HG03571 (cell line): ENCODE measurements at regions not wholly inside any gene's neighbourhood (a gene's known extent, or its start where the extent isn't known, plus 50 kb on each side); places are given as distances from the start of the nearest gene placed in this dataset.

Experiments
- ATAC-seq: cut with Tn5 transposase; IDR thresholded peaks from one replicate; pipeline ENCODE4 v1.9.1; 2021; ENCODE audit not compliant: unreplicated experiment

DNA sequence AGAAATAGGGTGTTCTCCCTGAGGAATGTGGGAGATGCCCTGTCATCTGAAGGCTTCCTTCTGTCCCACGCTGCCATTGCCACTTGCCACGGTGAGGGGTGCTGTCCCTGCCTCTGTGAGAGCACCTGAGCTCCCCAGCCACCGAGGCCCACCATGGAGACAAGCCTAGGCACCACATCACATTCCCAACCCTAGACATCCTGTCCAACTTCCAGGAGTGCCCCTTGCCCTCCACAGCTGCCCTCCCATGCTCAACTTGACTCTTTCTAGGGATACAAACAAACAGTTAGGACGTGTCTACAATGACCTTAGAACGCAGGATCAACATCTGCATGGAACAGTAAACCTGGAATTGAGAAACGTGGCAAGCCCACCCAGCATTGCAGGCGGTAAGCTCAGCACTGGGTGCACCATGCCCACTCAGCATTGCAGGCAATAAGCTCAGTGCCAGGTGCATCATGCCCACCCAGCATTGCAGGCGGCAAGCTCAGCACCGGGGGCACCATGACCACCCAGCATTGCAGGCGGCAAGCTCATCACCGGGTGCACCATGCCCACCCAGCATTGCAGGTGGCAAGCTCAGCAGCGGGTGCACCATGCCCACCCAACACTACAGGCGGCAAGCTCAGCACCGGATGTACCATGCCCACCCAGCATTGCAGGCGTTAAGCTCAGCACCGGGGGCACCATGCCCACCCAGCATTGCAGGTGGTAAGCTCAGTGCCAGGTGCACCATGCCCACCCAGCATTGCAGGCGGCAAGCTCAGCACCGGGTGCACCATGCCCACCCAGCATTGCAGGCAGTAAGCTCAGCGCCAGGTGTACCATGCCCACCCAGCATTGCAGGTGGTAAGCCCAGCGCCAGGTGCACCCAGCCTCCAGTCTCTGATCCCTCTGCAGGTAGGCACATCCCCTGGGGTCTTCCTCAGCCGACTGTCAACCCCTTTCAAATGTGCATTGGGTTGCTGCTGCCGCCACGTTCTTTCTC, 1463.9 kb downstream of the TBC1D22A start:
- no peak for ATAC-seq

DNA sequence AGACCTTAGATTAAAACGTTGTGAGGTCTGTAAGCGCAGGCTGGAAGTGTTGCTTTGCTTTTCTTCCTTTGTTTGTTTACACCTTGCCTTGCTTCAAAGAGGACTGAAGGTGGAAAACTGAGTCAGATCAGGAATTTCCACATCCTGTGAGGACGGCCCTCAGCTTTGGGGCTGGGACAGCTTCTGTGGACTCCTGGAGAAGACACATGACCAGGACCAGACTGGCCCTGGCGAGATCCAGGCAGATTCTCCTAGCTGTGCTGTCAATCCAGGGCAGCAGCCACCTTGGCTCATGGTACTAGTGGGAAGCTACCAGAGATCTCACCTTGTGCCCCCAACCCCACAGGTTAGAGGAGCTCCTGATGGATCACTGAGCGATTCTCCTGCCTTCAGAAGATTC, 1461.9 kb downstream of the TBC1D22A start:
- ATAC-seq: no peak

DNA sequence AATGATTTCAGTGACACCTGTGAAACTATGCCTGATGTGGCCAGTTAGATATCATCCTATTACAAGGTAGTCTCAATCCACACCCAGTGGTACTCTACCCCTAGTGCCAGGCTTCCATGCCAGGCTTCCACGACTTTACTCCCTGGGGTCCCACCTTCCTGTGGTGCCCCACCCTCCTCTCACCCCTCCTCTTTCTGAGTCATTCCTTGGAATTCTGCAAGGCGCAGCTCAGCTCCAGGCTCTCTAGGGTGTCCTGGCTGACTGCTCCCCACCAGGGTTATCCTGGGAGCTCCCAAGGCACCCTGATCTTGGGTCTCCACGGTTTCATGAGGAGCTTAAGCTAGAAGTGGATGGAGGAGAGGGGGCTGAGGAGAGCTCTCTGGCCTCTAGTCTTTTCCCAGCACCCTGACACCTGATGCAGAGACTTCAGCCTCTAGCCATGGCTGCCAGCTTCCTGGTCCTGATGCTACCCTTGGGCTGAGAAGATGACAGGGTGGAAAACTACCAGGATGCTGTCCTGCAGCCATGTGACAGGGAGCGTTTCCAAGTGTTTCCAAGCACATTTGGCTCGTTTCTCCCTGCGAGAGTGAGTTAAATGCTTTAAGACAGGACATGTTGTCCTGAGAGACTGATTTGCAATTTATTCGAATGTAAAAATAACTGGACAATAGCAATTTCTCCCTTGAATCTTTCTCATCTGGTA, 1461.2 kb downstream of the TBC1D22A start:
- no peak for ATAC-seq

DNA sequence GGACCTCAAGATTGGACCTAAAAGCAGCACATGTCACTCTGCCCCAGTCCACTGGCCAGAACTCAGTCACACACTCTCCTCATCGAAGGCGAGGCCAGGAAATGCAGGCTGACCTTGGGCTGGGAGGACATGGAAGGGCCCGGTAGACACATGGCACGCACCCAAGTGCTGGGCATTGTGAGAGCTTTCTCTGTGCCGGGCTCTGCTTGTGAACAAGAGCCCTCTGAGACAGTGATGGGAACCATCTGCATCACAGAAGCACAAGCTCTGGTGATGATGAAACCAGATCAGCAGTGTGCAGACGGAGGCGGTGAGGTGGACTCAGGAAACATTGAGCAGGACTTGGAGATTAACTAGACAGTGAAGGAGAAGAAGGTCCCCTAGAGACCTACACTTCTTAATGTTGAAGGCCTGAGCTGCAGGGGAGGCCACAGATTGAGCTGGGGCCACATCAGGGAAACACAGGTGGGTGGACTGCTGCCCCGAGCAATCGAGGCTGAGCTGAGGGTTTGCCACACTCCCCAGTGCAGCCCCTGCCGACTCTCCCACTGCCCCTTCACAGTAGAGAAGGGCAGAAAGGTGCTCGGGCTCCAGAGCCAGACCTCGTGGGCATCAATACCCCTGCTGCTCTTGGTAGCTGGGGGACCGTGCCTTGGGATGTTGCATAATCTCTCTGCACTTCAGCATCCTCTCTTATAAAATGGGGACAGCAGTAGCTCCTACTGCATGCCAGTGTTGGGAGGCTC, 1460.5 kb downstream of the TBC1D22A start:
- ATAC-seq: no peak

DNA sequence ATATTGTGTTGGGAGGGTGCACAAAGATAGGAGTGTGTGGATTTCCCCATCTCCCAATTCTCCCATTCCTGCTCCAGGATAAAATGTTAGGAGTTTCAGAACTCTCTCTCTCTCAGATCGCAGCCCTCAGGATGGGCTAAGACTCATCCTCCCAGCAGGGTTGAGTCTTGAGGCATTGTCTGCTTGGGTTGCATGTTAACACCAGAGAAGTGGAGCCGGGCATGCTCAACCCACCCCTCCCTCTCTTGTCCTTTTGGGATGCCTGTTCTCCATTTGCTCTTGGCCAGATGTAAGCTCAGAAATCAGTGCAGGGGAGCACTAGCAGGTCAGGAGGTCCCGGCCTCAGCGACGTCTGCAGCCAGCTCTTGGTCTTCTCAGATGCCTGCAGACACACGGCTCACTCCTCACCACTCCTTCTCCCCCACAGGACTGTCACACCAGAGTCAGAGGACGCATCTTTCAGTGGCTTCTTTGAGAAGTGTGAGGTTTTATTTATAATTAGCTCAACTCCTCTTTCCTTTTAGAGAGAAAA, 1456.5 kb downstream of the TBC1D22A start:
- ATAC-seq: no peak

DNA sequence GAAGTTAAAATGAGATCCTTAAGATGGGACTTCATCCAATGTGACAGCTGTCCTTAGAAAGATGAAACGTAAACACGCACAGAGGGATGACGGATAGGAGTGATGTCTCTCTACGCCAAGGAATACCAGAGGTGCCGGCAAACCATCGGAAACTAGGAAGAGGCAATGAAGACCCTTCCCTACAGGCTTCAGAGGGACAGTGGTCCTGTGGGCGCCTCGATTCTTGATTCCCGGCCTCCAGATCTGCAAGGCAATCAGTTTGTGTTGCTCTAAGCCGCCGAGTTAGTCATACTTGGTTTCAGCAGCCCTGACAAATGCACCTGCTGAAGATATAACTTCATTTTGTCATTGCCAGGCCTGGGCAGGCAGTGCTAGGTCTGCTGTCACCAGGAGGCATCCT, 1455.1 kb downstream of the TBC1D22A start:
- ATAC-seq: no peak

DNA sequence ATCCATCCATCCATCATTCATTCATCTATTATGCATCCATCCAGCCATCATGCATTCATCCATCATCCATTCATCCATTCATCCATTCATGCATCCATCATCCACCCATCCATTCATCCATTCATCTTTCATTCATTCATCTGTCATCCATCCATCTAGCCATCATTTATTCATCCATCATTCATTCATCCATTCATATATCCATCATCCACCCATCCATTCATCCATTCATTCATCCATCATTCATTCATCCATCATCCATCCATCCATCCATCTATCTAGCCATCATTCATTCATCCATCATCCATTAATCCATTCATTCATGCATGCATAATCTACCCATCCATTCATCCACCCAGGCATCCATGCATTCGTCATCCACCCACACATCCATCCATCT, 1450.3 kb downstream of the TBC1D22A start:
- no peak for ATAC-seq

DNA sequence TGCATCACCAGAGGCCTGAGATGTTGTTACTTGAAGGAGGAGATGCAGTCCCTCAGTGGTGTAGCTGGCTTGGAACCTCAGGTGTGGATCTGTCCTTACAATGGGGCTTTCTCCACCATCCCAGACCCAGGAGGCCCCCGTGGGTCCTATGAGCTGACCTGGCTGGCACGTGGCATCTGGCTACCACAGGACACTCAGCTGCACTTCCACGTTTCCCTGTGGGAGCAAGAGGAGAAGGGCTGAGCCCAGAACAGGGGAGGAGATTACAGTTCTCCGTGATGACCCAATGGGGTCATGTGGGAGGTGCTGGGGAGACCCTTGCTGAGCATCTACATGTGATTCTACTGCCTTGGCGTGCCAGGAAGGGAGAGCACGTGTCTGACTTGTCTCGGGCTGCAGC, 1448.4 kb downstream of the TBC1D22A start:
- ATAC-seq: no peak

DNA sequence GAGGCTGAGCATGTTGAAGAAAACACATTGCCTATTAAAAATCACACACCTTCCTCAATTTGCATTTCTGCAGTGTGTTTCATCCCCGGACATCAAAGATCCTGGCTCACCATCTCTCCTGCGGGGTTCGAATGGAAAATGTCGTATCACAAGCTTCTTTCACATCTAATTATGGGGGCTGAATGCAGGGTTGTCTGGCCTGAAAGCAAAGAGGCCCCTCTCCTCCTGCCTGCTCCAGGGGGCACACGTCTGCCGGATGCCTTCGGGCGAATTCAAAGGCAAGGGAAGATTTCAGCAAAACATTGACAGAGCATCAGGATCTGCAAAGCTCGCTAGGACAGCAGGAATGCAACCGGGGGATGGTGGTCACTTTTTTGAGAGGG, 1447.7 kb downstream of the TBC1D22A start:
- no peak for ATAC-seq

DNA sequence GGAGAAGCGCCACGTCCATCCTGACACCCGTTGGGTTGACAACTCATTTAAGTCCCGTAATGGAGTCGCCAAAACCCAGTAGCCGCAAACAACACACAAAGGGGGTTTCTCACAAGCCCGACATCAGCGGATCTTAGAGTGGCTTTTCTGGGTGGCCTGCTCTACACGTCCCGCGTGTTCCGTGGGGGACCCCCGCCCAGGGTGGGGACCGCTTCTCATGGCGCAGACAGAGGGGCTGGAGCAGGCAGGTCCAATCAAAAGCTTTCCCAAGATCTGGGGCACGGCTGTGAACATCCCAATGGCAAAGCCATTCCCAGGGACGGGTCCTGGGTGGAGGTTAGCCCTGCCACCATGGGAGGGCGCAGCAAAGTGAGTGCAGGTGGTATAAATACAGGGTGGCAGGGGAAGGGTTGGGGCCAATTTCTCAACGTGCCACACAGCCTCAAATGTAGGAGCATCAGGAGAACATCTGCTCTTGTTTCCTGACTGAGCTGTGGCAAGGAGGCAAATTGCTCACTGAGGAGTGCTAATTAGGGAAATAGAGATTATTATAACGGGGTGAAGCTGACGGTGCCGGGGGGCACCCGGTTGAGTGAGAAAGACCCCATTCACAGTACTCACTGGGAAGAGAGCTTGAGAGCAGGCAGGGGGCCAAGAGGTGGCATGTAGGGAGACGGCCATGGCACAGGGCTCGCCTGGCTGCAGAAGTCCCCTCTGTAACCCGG, 1447.2 kb downstream of the TBC1D22A start:
- no peak for ATAC-seq

DNA sequence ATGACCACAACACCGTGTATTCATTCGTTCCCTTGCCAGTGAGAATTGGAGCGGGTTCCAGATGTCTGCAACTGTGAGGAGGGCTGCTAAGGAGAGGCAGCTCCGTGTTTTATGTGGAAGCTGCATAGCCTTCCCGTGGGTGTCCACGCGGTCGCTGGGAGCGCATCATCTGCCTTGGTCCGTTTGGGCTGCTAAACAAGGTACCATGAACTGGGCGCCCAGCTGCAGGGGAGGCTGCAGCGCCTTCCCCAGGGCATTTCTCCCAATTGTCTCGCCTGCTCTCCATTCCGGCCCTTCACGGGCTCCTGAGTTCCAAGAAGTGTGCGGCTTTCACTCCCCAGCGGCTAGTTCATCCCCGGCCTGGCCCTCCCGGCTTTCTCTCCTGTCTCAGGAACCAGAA, 1446.4 kb downstream of the TBC1D22A start:
- no peak for ATAC-seq

DNA sequence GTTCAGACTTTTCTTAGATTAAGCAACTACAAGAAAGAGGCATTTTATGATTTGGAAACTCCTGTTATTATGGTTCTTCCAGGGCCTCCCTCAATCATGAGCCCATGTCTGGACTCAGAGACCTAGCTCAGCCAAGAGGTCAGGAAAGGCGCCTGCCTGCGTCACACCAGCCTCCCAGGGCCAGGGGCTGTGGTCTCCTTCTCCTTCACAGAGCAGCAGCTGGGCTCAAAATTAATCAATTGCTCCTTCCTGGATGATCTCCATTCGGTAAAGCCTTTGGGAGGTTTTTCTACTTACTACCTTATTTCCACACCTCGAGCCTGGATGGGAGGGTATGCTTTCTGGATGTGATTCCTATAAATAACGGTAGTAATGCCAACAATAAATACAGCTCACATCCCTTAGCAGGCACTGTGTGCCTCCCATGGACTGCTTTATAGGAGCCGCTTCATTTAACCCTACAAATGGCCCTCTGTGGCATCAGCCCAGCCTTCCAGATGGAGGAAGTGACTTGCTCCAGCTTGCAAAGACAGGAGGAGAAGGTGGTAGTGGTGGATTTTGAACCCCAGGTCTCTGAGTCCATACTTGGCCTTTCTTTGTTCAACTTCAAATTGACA, 1445.6 kb downstream of the TBC1D22A start:
- no peak for ATAC-seq

DNA sequence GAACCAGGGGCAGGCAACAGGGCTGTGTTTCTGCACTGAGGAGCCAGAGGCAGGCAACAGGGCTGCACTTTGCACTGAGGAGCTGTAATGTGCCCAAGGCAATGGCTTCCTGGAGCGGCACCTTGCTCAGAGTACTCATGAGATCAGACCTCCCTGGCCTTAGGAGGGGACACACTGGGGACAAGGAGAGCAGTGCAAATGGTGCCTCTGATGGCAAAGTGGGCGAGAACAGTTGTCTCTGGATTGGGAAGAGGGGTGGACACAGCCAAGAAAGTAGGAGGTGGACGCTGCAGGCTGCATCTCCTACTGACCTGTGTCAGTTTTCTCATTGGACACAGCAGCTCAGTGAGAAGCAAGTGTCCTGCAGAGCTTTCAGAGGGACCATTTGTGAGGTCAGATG, 1443.3 kb downstream of the TBC1D22A start:
- ATAC-seq: no peak

DNA sequence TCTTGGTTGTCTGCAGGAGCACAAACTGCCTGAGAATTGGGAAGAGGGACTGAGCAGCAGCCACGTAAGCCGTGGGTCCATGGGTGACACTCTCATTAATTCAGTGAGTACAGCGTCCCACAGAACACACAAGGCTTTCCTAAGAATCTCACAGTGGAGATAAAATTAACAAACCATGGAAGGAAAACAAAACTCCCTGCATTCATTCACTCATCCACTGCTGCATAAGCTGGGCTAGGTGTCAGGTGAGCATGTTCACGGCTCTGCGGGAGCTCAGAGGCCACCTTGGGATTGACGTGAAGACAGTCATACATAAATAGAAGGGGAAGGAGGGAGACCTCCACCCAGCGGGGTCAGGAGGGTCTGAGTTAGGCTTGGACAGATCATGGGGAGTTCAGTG, 1442.7 kb downstream of the TBC1D22A start:
- no peak for ATAC-seq

DNA sequence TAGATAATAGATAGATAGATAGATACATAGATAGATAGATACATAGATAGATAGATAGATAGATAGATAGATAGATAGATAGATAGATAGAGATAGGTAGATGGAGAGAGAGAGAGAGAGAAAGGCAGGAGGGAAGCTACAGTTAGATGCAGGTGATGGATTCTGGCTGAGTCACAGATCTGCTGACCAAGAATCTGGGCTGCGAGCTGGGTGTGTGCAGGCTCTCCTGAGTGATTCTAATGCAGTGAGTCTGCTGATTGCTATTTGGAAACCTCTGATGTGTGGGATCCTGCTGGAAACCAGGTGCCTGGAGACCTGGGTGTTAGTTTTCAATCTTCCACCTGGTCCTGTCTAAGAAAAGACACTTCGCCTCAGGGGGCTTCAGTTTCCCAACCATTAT, 1441.8 kb downstream of the TBC1D22A start:
- no peak for ATAC-seq

DNA sequence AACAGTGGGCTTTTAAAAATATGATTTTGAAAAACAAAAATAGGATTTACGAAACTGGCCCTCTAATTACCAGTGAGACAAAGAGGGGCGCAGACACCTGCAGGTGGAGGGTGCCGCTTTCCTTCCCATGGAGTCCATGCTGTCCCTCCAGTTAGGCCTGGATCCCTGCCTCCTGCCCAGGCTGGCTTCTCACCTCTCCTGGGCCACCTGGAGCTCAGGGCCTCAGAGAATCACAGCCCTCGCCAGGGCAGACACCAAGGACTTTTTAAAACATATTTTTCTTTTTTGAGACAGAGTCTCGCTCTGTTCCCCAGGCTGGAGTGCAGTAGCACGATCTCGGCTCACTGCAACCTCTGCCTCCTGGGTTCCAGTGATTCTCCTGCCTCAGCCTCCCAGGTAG, 1437.2 kb downstream of the TBC1D22A start:
- no peak for ATAC-seq

DNA sequence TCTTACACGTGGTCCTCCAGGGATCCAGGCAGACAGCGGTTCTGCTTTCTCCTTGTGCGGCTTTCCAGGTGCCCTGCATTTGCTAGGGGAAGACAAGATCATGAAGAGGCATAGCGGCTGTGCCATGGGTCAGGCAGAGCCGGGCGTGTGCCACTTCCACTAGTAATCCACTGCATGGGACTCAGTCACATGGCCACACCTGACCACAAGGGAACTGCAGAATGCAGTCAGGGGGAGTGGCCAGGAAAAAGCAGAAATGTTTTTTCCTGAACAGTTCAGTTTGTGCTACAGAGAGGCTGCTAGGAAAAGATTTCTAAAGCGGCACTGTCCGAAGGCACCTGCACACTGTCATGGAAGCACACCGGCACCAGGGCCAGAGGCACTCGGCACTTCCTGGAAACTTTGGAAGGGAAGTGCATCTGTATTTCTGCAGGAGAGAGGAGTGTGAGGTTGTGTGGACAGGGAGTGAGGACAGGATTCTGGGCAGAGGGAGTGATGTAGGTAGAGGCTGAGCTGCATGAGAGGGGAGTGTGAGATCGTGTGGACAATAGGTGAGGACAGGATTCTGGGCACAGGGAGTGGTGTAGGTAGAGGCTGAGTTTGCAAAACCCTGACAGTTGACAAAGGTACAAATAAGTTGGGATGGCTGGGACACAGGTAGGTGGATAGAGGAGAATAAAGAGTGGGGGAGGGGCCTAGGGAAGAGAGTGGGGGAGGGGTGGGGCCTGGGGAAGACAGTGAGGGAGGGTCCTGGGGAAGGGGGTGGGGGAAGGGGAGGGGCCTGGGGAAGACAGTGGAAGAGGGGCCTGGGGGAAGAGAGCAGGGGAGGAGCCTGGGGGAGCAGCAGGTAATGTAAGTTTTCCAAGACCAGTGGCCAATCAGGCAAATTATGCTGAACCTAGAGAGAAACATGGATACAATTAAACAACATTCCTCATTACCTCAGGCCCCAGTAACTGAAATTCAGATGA, 1436.3 kb downstream of the TBC1D22A start:
- no peak for ATAC-seq

DNA sequence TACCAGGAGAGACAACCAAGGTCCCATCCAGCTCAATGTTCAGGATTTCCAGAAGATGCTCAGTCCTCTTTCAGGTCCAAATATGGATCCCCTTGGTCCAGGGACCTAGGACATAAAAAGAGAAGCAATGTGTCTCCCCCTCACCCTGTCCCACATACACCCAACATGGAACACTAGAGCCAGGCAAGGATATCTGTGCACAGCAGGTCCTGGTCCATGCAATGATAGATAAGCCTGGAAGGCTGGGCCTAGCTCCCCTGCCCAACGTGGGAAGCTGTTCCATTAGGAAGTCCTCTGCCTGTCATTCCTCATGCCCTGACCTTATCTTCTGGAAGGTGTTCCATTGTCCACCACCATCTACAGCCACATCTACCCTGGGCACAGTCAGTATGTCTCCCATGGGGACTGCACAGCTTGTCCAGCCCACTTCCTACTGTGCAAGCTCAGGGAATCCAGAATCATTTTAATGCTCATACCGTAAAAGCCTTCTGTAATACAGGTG, 1434.8 kb downstream of the TBC1D22A start:
- no peak for ATAC-seq

DNA sequence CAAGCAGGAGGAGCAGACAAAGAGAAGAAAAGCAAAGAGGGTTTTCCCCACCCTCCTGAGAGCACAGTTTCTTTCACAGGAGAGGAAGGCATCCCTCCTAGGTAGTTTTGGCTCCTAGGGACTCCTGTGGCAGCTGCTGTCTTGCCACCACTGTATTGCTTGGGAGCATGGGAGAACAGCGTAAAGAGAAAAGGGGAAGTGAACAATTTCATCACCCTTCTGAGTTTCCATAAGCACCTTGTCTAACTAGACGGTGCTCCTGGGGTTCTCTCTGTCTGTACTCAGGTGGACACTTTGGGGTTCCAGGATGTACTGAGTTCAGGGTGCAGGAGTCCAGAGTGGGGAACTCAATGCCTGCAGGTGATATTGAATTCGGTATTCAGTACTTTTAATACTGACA, 1430.5 kb downstream of the TBC1D22A start:
- no peak for ATAC-seq
